Glomerular visceral epithelial cell (primary cell): ENCODE measurements at regions not wholly inside any gene's neighbourhood (a gene's known extent, or its start where the extent isn't known, plus 50 kb on each side); places are given as distances from the start of the nearest gene placed in this dataset.
"Not testable (repeated sequence)": the region's sequence is repeated elsewhere in the genome, so short reads cannot be mapped to it uniquely, and the experiment has no call there.

Experiments
- DNase-seq: peaks from one replicate; pipeline ENCODE4 v3.0.0-alpha.2; 2016; ENCODE audit errors: extremely low spot score

- DNase-seq: no peak
These were observed 169.2 kb downstream of the OR2B2 start for GRCh38 chr6:27742833-27743573.

DNA sequence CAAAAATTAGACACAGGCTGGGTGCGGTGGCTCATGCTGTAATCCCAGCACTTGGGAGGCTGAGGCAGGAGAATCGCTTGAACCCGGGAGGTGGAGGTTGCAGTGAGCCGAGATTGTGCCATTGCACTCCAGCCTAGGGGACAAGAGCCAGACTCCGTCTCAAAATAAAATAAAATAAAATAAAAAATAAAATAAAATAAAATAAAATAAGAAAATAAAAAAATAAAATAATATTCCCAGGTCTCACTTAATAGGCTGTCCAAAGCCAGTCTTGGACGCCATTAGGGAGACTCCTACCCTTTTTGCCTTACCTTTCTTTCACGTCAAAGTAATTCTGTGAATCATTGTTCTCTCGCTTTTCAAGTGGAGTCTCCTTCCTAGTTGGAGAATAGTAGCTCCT is 172.3 kb downstream of the OR2B2 start:
- not testable (repeated sequence) for DNase-seq

- DNase-seq: no peak
These were observed 175.5 kb downstream of the OR2B2 start for GRCh38 chr6:27736686-27737085.

GRCh38 chr6:27728442-27728841 is 183.8 kb downstream of the OR2B2 start:
- DNase-seq: no peak

GRCh38 chr6:27726619-27727023 is 185.6 kb downstream of the OR2B2 start:
- no peak for DNase-seq

- DNase-seq: peak; percentile 5
These were observed 191.3 kb downstream of the OR2B2 start for GRCh38 chr6:27720607-27721580.

DNA sequence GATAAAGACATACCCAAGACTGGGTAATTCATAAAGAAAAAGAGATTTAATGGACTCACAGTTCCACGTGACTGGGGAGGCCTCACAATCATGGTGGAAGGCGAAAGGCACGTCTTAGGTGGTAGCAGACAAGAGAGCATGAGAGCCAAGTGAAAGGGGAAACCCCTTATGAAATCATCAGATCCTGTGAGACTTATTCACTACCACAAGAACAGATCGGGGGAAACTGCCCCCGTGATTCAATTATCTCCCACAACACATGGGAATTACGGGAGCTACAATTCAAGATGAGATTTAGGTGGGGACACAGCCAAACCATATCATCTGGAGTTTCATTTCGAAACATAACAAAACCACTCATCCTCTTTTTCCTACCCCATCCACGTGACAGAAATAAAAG is 193.2 kb downstream of the OR2B2 start:
- DNase-seq: peak; percentile 64

- DNase-seq: no peak
These were observed 205.8 kb downstream of the OR2B2 start for GRCh38 chr6:27706431-27706830.

DNA sequence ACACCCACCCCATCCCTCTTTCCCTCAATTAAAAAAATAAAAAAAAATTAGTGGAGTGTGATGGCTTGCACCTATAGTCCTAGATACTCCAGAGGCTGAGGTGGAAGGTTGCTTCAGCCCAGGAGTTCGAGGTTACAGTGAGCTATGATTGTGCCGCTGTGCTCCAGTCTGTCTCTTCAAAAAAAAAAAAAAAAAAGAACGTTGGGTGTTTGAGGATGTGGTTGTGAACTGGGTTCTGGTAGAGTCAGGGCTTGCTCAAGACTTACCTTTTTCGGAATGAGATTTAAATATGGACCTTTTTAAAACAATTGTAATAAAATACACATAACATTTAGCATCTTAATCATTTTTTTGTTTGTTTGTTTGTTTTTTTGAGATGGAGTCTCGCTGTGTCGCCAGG is 211.9 kb downstream of the OR2B2 start:
- no peak for DNase-seq

GRCh38 chr6:27694547-27694874 is 217.7 kb downstream of the OR2B2 start:
- no peak for DNase-seq

DNA sequence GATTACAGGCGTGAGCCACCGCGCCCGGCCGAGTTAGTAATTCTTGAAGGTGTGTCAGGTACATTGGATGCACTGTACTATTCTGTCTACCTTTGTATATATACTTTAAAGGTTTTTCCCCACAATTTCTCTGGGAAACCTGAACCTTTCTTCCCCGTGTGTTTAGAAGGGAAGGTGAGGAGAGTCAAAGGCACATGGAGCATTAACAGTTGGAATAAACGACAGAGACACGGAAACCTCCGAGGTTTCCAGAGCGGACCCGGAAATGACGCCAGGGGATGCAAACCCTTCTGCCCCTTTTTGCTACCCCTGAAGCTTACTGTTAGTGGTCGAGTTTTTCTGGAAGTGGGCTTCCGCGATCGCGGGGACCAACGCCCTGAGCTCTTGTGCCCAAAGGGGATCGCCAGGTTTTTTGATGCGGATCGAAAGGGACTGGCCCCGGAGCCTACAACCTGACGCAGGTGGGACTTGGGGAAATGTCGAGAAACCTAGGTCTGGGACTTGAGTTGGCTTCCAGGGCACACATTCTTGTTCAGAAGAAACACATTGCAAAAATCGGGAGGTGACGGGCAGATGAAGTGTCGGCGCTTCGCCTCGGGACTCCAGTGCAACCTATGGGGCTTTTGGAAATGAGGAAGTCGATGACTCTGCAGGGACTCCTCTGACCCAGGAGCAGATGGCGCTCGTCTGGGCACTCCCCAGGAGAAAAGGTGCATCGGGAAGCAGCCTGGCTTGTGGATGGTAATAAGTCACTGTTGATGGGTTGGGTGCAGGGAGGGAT is 218.2 kb downstream of the OR2B2 start:
- peak; percentile 18 for DNase-seq

GRCh38 chr6:27692133-27692532 is 219.2 kb upstream of the ZNF184 start:
- DNase-seq: not testable (repeated sequence)

DNA sequence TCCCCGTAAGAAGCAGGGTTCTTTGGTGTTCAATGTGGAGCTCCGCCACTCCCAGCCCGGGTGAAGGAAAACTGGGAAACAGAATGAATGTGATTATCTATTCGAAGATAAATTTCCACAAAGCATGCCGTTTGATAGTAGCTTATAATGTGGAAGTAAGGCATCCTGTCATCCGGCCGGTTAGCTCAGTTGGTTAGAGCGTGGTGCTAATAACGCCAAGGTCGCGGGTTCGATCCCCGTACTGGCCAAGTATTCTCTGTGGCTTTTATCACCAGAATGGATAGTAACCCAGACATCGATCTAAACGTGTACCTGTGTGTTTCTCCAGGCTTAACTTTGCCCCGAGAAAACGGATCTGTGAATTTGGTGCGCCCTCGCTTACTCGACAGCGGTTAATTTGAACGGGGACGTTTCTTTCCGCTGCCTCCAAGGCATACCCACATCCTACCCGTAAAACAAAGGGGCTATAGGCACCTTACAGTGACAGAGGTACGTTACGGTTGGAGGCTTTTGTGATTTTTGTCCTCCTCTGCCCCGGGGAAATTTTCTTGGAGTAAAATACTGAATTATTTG is 215.2 kb upstream of the ZNF184 start:
- DNase-seq: peak; percentile 90

DNA sequence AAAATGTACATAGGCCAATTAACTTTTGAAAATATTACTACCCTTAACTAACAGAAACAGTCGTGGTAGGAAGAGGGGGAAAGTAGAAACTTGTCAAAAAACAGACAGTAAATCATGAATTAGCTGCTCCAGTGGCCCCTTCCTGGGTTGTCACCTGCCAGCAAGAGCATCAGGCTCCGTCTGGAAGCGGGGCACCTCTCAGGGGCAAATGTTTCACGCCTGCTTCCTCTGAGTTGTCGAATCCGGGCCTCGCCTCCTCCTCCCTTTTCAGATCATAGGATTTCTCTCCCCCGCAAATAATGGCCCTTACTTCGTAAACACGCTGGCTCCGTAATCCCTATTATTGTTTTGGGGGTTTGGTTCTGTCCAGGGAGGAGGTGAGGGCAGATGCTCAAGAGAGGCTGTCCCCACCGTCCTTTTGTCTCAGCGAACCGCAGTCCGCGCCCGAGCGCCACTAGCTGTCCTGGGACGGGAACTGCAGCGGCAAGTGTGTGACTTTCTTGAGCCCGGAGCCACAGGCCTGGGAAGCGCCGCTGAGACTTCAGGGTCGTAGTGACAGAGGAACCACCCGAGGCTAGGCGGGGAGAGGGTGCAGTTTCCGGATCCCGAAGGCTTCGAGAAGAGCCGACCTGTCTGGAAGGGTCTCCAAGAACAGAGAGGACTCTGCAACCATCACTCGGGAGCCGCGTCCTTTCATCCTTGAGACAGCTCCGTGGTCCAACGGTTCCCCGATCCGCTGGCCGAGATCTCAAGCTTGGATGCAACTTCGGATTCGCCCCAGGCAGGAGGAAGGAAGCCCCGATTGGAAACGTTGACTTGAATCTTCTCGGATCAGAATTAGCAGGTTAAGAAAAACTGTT is 214.5 kb upstream of the ZNF184 start:
- DNase-seq: peak; percentile 83

GRCh38 chr6:27685279-27685678 is 212.4 kb upstream of the ZNF184 start:
- DNase-seq: no peak

- peak; percentile 76 for DNase-seq
These were observed 211.6 kb upstream of the ZNF184 start for GRCh38 chr6:27684264-27685211.

GRCh38 chr6:27679964-27680694 is 207.2 kb upstream of the ZNF184 start:
- no peak for DNase-seq

DNA sequence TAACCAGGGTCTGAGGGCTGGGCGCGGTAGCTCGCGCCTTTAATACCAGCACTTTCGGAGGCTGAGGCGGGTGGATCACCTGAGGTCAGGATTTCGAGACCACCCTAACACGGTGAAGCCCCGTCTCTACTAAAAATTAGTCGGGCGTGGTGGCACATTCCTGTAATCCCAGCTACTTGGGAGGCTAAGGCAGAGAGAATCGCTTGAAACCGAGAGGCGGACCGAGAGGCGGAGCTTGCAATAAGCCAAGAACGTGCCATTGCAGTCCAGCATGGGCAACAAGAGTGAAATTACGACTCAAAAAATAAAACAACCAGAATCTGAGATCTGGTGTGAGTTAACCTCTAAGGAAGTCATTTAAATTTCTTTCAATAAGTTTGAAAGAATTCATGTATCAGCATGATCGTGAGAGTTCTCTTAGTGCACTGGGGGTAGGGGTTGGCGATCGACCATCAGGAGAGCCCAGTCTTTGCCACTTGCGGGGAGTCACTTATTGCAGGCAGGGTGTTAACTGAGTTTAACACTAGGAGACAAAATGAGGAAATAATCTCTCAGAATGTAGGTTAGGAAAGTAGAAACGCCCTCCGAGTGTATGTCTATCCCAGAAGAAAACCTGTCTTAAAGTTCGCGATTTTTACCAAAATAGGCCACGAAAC is 206.5 kb upstream of the ZNF184 start:
- DNase-seq: no peak
